Neural cell (in vitro differentiated cells): ENCODE measurements at regions not wholly inside any gene's neighbourhood (a gene's known extent, or its start where the extent isn't known, plus 50 kb on each side); places are given as distances from the start of the nearest gene placed in this dataset.

Experiments used
- H2AFZ ChIP-seq: fragments of 200-600, 300-800 bp; sonication (generic), shearing (Covaris generic); 2 replicates; pipeline ENCODE4 v1.6.0; 2014; ENCODE audit warnings: low read depth, mild to moderate bottlenecking, antibody characterized with exemption, low read length, moderate library complexity
- H3F3A ChIP-seq: fragments of 200-600 bp; shearing (Covaris generic); 2 replicates; pipeline ENCODE4 v1.6.1; 2016; ENCODE audit warnings: mild to moderate bottlenecking, moderate library complexity, mixed read lengths, antibody characterized with exemption, low read length; ENCODE audit not compliant: insufficient read depth, poor library complexity, severe bottlenecking
- H3K27ac ChIP-seq: fragments of 200-600, 300-800 bp; sonication (generic), shearing (Covaris generic); 2 replicates; pipeline ENCODE4 v1.5.1; 2014; ENCODE audit warnings: mild to moderate bottlenecking, low read length, moderate library complexity
- H3K27me3 ChIP-seq: fragments of 300-800, 200-600 bp; sonication (generic), shearing (Covaris generic); 2 replicates; pipeline ENCODE4 v1.6.0; 2014; ENCODE audit warnings: mild to moderate bottlenecking, low read depth, low read length, moderate library complexity; ENCODE audit not compliant: insufficient read depth
- H3K36me3 ChIP-seq: fragments of 300-800, 200-600 bp; sonication (generic), shearing (Covaris generic); 2 replicates; pipeline ENCODE4 v1.5.1; 2014; ENCODE audit warnings: mild to moderate bottlenecking, antibody characterized with exemption, low read length, moderate library complexity; ENCODE audit not compliant: insufficient read depth
- H3K4me2 ChIP-seq: fragments of 300-800, 200-600 bp; sonication (generic), shearing (Covaris generic); 2 replicates; pipeline ENCODE4 v1.6.0; 2014; ENCODE audit warnings: mild to moderate bottlenecking, low read length
- H3K4me3 ChIP-seq: fragments of 300-800, 200-600 bp; sonication (generic), shearing (Covaris generic); 2 replicates; pipeline ENCODE4 v1.5.1; 2014; ENCODE audit warnings: mild to moderate bottlenecking, low read length, moderate library complexity
- H3K79me2 ChIP-seq: fragments of 200-600 bp; shearing (Covaris generic); replicated peaks from 2 replicates; pipeline ENCODE4 v1.6.0; 2014; ENCODE audit warnings: mild to moderate bottlenecking, low read length, moderate library complexity; ENCODE audit not compliant: insufficient read depth
- H3K9ac ChIP-seq: fragments of 300-800, 200-600 bp; sonication (generic), shearing (Covaris generic); 2 replicates; pipeline ENCODE4 v1.6.1; 2016; ENCODE audit warnings: mild to moderate bottlenecking, low read length, mixed read lengths
- H3K9me2 ChIP-seq: fragments of 200-600 bp; shearing (Covaris generic); 2 replicates; pipeline ENCODE4 v1.6.1; 2016; ENCODE audit warnings: mild to moderate bottlenecking, low read length, mixed read lengths; ENCODE audit not compliant: insufficient read depth
- H3K9me3 ChIP-seq: fragments of 200-600, 300-800 bp; sonication (generic), shearing (Covaris generic); 2 replicates; pipeline ENCODE4 v1.6.1; 2016; ENCODE audit warnings: mild to moderate bottlenecking, mixed run types, low read length, moderate library complexity, mixed read lengths
- H4K20me1 ChIP-seq: fragments of 200-600 bp; shearing (Covaris generic); 2 replicates; pipeline ENCODE4 v1.6.1; 2016; ENCODE audit warnings: mild to moderate bottlenecking, mixed run types; ENCODE audit not compliant: insufficient read depth
- EP300 ChIP-seq: fragments of 450-650 bp; conservative IDR thresholded peaks from 2 replicates; pipeline ENCODE4 v1.6.1; 2014; ENCODE audit warnings: antibody characterized with exemption, mild to moderate bottlenecking, moderate library complexity; ENCODE audit not compliant: poor library complexity, severe bottlenecking
- EZH2 ChIP-seq: fragments of 200-600, 300-800 bp; shearing (Covaris generic), sonication (generic); IDR thresholded peaks from 2 replicates; pipeline ENCODE4 v1.6.1; 2014; ENCODE audit warnings: antibody characterized with exemption, low read length, borderline replicate concordance, mild to moderate bottlenecking; ENCODE audit not compliant: insufficient read depth, poor library complexity, severe bottlenecking
- MXI1 ChIP-seq: fragments of 450-650 bp; conservative IDR thresholded peaks from 2 replicates; pipeline ENCODE4 v1.6.1; 2014; ENCODE audit warnings: antibody characterized with exemption, mild to moderate bottlenecking; ENCODE audit not compliant: poor library complexity, severe bottlenecking
- POLR2AphosphoS5 ChIP-seq: IDR thresholded peaks from 2 replicates; pipeline ENCODE4 v1.6.1; 2012
- RAD21 ChIP-seq: fragments of 450-650 bp; conservative IDR thresholded peaks from 2 replicates; pipeline ENCODE4 v1.6.1; 2014; ENCODE audit warnings: antibody characterized with exemption, mild to moderate bottlenecking, moderate library complexity
- SMC3 ChIP-seq: fragments of 450-650 bp; conservative IDR thresholded peaks from 2 replicates; pipeline ENCODE4 v1.6.1; 2014; ENCODE audit warnings: antibody characterized with exemption, mild to moderate bottlenecking, moderate library complexity; ENCODE audit not compliant: poor library complexity
- TAF1 ChIP-seq: IDR thresholded peaks from 2 replicates; pipeline ENCODE4 v1.6.1; 2012; ENCODE audit warnings: low read depth
- TF ChIP-seq, protein P1 (sequence below): IDR thresholded peaks from 2 replicates; pipeline ENCODE4 v1.6.1; 2012; ENCODE audit warnings: borderline replicate concordance
- TF ChIP-seq, protein P2 (sequence below): fragments of 450-650 bp; IDR thresholded peaks from 2 replicates; pipeline ENCODE4 v1.5.1; 2014; ENCODE audit warnings: antibody characterized with exemption, mild to moderate bottlenecking, moderate library complexity; ENCODE audit not compliant: poor library complexity, severe bottlenecking

DNA sequence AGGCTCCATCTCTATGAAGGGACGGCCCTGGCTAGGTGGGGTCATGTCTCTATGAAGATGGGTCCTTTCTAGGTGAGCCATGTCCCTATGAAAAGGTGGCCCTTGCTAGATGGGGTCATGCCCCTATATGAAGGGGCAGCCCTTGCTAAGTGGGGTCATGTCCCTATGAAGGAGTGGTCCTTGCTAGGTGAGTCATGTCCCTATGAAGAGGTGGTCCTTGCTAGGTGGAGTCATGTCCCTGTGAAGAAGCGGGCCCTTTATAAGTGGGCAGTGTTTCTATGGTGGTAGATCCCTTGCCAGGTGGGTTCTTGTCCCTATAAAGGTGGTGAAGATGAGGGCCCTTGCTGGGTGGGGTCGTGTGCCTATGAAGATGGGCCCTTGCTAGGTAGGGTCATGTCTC is 283.0 kb upstream of the IRX2 start:
- Histone ChIP-seq H3K9ac (no peak overlapping the region), H3K27me3 (no peaks in the 10 kb centered on the region), H3K4me2 (no peak overlapping the region), H3K4me3 (no peak overlapping the region), H3K36me3 (no peaks in the 10 kb centered on the region), H2AFZ (no peak overlapping the region), H4K20me1 (no peaks in the 10 kb centered on the region), H3K9me2 (no peaks in the 10 kb centered on the region), H3K9me3 (no peaks in the 10 kb centered on the region), H3F3A (no peaks in the 10 kb centered on the region), H3K27ac (no peak overlapping the region), H3K79me2 (no peaks in the 10 kb centered on the region)
- no peak for TF ChIP-seq POLR2AphosphoS5
- TF ChIP-seq, protein P1, sequence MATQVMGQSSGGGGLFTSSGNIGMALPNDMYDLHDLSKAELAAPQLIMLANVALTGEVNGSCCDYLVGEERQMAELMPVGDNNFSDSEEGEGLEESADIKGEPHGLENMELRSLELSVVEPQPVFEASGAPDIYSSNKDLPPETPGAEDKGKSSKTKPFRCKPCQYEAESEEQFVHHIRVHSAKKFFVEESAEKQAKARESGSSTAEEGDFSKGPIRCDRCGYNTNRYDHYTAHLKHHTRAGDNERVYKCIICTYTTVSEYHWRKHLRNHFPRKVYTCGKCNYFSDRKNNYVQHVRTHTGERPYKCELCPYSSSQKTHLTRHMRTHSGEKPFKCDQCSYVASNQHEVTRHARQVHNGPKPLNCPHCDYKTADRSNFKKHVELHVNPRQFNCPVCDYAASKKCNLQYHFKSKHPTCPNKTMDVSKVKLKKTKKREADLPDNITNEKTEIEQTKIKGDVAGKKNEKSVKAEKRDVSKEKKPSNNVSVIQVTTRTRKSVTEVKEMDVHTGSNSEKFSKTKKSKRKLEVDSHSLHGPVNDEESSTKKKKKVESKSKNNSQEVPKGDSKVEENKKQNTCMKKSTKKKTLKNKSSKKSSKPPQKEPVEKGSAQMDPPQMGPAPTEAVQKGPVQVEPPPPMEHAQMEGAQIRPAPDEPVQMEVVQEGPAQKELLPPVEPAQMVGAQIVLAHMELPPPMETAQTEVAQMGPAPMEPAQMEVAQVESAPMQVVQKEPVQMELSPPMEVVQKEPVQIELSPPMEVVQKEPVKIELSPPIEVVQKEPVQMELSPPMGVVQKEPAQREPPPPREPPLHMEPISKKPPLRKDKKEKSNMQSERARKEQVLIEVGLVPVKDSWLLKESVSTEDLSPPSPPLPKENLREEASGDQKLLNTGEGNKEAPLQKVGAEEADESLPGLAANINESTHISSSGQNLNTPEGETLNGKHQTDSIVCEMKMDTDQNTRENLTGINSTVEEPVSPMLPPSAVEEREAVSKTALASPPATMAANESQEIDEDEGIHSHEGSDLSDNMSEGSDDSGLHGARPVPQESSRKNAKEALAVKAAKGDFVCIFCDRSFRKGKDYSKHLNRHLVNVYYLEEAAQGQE, result no peak
- TF ChIP-seq SMC3, result no peak
- no peak for TF ChIP-seq EZH2
- TF ChIP-seq RAD21, result no peak
- TF ChIP-seq EP300, result no peak
- TF ChIP-seq, protein P2, sequence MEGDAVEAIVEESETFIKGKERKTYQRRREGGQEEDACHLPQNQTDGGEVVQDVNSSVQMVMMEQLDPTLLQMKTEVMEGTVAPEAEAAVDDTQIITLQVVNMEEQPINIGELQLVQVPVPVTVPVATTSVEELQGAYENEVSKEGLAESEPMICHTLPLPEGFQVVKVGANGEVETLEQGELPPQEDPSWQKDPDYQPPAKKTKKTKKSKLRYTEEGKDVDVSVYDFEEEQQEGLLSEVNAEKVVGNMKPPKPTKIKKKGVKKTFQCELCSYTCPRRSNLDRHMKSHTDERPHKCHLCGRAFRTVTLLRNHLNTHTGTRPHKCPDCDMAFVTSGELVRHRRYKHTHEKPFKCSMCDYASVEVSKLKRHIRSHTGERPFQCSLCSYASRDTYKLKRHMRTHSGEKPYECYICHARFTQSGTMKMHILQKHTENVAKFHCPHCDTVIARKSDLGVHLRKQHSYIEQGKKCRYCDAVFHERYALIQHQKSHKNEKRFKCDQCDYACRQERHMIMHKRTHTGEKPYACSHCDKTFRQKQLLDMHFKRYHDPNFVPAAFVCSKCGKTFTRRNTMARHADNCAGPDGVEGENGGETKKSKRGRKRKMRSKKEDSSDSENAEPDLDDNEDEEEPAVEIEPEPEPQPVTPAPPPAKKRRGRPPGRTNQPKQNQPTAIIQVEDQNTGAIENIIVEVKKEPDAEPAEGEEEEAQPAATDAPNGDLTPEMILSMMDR, result no peak

DNA sequence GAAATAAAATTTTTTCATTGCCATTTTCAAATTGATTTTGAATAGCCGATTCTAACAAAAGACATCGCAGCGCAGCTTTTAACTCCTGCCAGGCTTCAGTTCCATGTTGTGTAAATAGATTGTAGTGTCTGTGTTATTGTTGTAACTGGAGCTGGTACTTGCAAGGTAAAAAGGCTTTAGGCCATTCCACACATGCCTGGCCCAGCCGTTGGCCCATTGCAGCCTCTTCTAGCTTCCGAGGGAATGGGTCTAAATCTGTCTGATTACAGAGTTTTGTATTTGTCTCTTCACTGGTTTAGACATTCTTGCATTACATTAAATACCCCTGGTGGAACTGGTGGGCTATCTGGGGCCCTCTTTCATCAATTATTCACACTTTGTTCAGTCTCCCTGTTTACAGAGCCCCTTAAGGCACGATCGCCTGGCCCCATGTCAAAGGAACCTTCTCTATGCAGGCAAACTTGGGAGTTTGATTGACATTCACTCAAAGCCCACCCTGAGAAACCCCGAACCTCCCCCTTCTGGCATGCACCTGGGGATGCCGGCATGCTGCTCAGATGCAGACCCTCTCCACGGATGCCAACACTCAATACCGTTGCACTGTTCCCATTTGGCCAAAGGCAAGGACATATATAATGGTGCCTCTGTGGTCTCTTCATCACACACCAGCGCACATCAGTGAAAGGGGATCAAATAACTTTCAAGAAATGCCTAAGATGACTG is 281.7 kb upstream of the IRX2 start:
- Histone ChIP-seq H3K79me2 (no peaks in the 10 kb centered on the region), H3K36me3 (no peaks in the 10 kb centered on the region), H3F3A (no peaks in the 10 kb centered on the region), H3K9ac (no peak overlapping the region), H3K9me2 (no peaks in the 10 kb centered on the region), H3K4me3 (no peak overlapping the region), H3K4me2 (no peak overlapping the region), H2AFZ (no peak overlapping the region), H3K9me3 (no peaks in the 10 kb centered on the region), H4K20me1 (no peaks in the 10 kb centered on the region), H3K27me3 (no peaks in the 10 kb centered on the region), H3K27ac (no peak overlapping the region)
- TF ChIP-seq EZH2, result no peak
- TF ChIP-seq RAD21, result no peak
- TF ChIP-seq, protein P1, result no peak
- TF ChIP-seq EP300, result no peak
- TF ChIP-seq TAF1, result no peak
- TF ChIP-seq MXI1, result no peak
- TF ChIP-seq SMC3, result no peak
- TF ChIP-seq POLR2AphosphoS5, result no peak
- TF ChIP-seq, protein P2, result no peak
